ENCODE measurements at regions not wholly inside any gene's neighbourhood (a gene's known extent, or its start where the extent isn't known, plus 50 kb on each side); places are given as distances from the start of the nearest gene placed in this dataset.

DNA sequence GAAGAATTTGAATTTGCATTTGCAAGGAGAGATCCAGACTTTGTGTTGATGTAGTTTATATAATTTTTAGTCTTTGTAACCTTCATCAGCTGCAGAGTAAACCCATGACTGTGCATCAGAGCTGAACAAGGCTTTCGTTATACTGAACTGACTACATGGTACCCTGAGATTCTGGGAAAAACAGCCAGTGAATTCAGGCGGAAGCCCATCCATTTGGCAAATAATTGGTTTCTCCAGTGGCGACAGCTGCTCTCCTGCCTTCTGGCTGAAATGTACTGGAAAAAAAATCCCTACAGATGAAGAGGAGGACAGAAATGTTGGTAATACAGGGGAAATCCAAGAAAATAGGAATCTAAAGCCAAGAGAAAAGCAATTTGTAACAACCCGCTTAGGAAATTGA, 657.5 kb upstream of the CDH7 start:
- no peak for TF ChIP-seq YY1 (IDR thresholded peaks at IDR 0.05; ENCODE audit: insufficient read depth, insufficient read length)
- no peak for TF ChIP-seq SUZ12 (IDR thresholded peaks at IDR 0.05; ENCODE audit: extremely low read depth, insufficient read depth, insufficient read length)
